ENCODE measurements at regions not wholly inside any gene's neighbourhood (a gene's known extent, or its start where the extent isn't known, plus 50 kb on each side); places are given as distances from the start of the nearest gene placed in this dataset.

- no peak overlapping the region for H3K4me3 ChIP-seq (ENCODE audit: low read depth, low read length)
- DNase-seq (ENCODE audit: low read depth), result no peak
- TF ChIP-seq, protein P1, sequence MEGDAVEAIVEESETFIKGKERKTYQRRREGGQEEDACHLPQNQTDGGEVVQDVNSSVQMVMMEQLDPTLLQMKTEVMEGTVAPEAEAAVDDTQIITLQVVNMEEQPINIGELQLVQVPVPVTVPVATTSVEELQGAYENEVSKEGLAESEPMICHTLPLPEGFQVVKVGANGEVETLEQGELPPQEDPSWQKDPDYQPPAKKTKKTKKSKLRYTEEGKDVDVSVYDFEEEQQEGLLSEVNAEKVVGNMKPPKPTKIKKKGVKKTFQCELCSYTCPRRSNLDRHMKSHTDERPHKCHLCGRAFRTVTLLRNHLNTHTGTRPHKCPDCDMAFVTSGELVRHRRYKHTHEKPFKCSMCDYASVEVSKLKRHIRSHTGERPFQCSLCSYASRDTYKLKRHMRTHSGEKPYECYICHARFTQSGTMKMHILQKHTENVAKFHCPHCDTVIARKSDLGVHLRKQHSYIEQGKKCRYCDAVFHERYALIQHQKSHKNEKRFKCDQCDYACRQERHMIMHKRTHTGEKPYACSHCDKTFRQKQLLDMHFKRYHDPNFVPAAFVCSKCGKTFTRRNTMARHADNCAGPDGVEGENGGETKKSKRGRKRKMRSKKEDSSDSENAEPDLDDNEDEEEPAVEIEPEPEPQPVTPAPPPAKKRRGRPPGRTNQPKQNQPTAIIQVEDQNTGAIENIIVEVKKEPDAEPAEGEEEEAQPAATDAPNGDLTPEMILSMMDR (IDR thresholded peaks at IDR 0.05; ENCODE audit: insufficient read depth, low read depth, low read length, missing control alignments), result no peak
Measured at GRCh38 chr11:22049276-22049675, 143.6 kb upstream of the ANO5 start.

- no peak for DNase-seq (ENCODE audit: low read depth)
- TF ChIP-seq, protein P1 (IDR thresholded peaks at IDR 0.05; ENCODE audit: insufficient read depth, low read depth, low read length, missing control alignments), result no peak
Measured at GRCh38 chr11:22065472-22065871, 127.4 kb upstream of the ANO5 start.

DNA sequence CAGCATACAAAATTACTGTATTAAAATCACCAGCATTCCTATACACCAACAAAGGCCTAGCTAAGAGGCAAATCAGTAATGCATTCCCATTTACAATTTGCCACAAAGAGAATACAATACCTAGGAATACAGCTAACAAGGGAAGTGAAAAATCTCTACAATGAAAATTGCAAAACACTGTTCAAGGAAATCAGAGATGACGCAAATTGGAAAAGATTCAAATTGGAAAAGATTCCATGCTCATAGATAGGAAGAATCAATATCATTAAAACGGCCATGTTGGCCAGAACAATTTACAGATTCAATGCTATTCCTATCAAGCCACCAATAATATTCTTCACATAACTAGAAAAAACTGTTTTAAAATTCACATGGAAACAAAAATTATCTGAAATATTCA, 123.0 kb upstream of the ANO5 start:
- no peak overlapping the region for H3K4me3 ChIP-seq (ENCODE audit: low read depth, low read length)
- DNase-seq (ENCODE audit: low read depth), result no peak
- TF ChIP-seq, protein P1 (IDR thresholded peaks at IDR 0.05; ENCODE audit: insufficient read depth, low read depth, low read length, missing control alignments), result no peak

More at GRCh38 chr11:22065472-22065871, 127.4 kb upstream of the ANO5 start:
- no peak overlapping the region for H3K4me3 ChIP-seq (ENCODE audit: low read depth, low read length)

DNA sequence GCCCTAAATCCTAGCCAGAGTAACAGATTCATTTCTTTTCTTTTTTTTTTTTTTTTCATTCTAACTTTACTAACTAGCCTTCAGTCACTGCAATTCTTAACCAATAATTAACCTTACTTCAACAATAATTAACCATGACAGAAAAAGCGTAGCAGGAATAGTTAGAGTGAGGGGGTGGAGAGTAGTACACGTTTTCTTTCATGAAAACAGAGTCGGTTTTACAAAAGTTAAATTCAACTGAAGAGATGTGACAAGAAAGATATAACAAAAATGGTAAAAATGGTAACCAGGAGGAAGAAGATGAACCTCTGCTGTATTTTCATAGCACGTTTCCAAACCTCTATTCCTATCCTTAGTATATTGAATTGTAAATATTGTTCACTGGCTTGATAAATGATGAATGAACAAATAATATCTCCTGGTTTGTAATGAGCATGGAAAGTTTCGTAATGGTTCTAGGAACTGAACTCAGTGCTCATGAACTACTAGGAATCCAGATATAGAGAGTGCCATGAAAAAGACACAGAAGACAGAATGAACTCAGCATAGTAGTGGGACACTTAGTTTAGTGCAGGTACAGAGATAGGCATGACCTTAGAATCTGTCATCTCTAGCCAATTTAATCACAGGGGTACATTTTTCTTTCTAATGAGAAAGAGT, 116.5 kb upstream of the ANO5 start:
- no peak overlapping the region for H3K4me3 ChIP-seq (ENCODE audit: low read depth, low read length)
- TF ChIP-seq, protein P1 (IDR thresholded peaks at IDR 0.05; ENCODE audit: insufficient read depth, low read depth, low read length, missing control alignments), result no peak
- DNase-seq (ENCODE audit: low read depth), result no peak

DNA sequence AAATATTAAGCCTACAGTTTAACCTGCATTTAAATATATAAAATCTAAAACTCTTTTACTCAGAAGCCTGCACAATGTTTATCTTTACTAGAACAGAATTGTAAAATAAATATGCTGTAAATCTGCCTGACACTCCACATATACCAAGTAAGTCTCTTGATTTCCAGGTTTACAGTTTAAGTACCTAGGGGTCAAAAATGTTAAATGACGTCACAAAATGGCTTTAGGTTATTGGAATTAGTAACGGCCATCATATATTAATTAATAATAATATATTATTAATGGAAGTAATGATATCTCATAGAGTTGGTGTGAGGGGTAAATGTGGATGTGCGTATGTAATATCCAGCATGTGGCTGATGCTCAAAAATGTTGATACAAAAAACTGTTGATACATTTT, 114.8 kb upstream of the ANO5 start:
- no peak overlapping the region for H3K4me3 ChIP-seq (ENCODE audit: low read depth, low read length)
- TF ChIP-seq, protein P1 (IDR thresholded peaks at IDR 0.05; ENCODE audit: insufficient read depth, low read depth, low read length, missing control alignments), result no peak
- DNase-seq (ENCODE audit: low read depth), result no peak

DNA sequence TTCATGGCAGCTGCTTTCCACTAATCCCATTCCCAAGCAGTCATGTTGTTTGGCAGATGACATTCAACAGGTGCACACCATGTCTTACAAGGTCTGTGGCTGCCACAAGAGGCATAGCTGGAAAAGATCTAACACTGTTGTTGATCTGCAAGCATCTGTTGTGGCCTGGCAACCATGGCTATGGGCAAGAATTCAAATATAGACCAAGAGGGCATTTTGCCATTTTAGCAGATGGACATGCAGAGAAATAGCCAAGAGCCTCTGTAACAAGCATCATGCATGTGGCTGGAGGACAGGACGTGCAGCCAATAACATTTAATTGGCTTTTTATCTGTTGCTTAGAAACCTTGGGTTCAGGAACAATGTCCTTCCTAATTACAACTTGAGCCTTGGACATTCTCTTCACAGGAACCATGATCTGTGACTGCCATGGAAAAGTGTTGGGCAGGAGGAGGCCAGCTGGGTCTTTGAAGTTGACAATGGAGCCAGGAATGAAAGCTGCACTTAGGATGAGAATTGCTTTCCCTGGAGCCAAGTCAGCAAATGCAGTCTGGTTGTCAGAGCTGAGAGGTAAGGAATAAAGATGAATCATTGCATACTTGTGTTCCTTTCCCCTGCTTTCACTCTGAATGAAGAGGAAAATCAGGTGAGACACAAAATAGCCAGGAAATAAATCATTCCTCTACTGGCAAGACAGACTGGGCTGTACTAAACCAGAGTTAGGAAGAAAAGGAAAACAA, 113.6 kb upstream of the ANO5 start:
- no peak for DNase-seq (ENCODE audit: low read depth)
- no peak overlapping the region for H3K4me3 ChIP-seq (ENCODE audit: low read depth, low read length)
- TF ChIP-seq, protein P1 (IDR thresholded peaks at IDR 0.05; ENCODE audit: insufficient read depth, low read depth, low read length, missing control alignments), result no peak

All from GM12865 (cell line).